HepG2 (cell line): ENCODE measurements at regions not wholly inside any gene's neighbourhood (a gene's known extent, or its start where the extent isn't known, plus 50 kb on each side); places are given as distances from the start of the nearest gene placed in this dataset.

Experiments
- ARNTL ChIP-seq: sonication (generic); formaldehyde crosslinking; IDR thresholded peaks from 2 replicates; pipeline ENCODE4 v1.4.0; 2020; ENCODE audit warnings: mild to moderate bottlenecking, missing genetic modification reagents
- HMG20B ChIP-seq: conservative IDR thresholded peaks from 2 replicates; pipeline ENCODE4 v1.6.1; 2016; ENCODE audit warnings: missing genetic modification reagents, missing compliant biosample characterization
- HOXD1 ChIP-seq: sonication (generic); formaldehyde crosslinking; IDR thresholded peaks from 2 replicates; pipeline ENCODE4 v1.5.0; 2020; ENCODE audit warnings: missing genetic modification reagents
- JUN ChIP-seq: sonication (generic); formaldehyde crosslinking; IDR thresholded peaks from 2 replicates; pipeline ENCODE4 v1.4.0; 2020; ENCODE audit warnings: mild to moderate bottlenecking, missing genetic modification reagents
- TCF12 ChIP-seq, 2 experiments: fragments of 450-650 bp in 1 of 2; sonication (generic) in 1 of 2; formaldehyde crosslinking in 1 of 2; IDR thresholded peaks; 2 replicates each; pipeline versions ENCODE4 v1.6.1 to v1.8.0; 2017 to 2022; ENCODE audit warnings: antibody characterized with exemption in 1 of 2, mild to moderate bottlenecking in 1 of 2, missing genetic modification reagents in 1 of 2, moderate library complexity in 1 of 2
- ZBTB3 ChIP-seq: sonication (generic); formaldehyde crosslinking; IDR thresholded peaks from 2 replicates; pipeline ENCODE4 v1.4.0; 2020; ENCODE audit warnings: low read depth, mild to moderate bottlenecking, moderate library complexity, missing genetic modification reagents, borderline replicate concordance
- ZFP37 ChIP-seq: sonication (generic); formaldehyde crosslinking; IDR thresholded peaks from 2 replicates; pipeline ENCODE4 v1.4.0; 2020; ENCODE audit warnings: missing genetic modification reagents, borderline replicate concordance
- ZNF292 ChIP-seq: sonication (generic); formaldehyde crosslinking; IDR thresholded peaks from 2 replicates; pipeline ENCODE4 v1.8.1; 2022; ENCODE audit warnings: mild to moderate bottlenecking, low read depth, missing genetic modification reagents, borderline replicate concordance
- ZNF792 ChIP-seq: IDR thresholded peaks from 2 replicates; pipeline ENCODE4 v1.6.1; 2016
- TF ChIP-seq, protein P1 (sequence below): sonication (generic); formaldehyde crosslinking; IDR thresholded peaks from 2 replicates; pipeline ENCODE4 v1.9.0; 2022; ENCODE audit warnings: missing genetic modification reagents, mild to moderate bottlenecking, borderline replicate concordance
- TF ChIP-seq, protein P2 (sequence below): sonication (generic); formaldehyde crosslinking; conservative IDR thresholded peaks from 2 replicates; pipeline ENCODE4 v1.4.0; 2020; ENCODE audit warnings: missing genetic modification reagents
- TF ChIP-seq, protein P3 (sequence below): sonication (generic); formaldehyde crosslinking; IDR thresholded peaks from 2 replicates; pipeline ENCODE4 v1.4.0; 2020; ENCODE audit warnings: missing genetic modification reagents
- TF ChIP-seq, protein P4 (sequence below): sonication (generic); formaldehyde crosslinking; IDR thresholded peaks from 2 replicates; pipeline ENCODE4 v1.4.0; 2020; ENCODE audit warnings: low read depth, mild to moderate bottlenecking, missing genetic modification reagents
- TF ChIP-seq, protein P5 (sequence below): IDR thresholded peaks from 2 replicates; pipeline ENCODE4 v1.6.1; 2018; ENCODE audit warnings: missing genetic modification reagents, mild to moderate bottlenecking, missing compliant biosample characterization
- TF ChIP-seq, protein P6 (sequence below): sonication (generic); formaldehyde crosslinking; IDR thresholded peaks from 2 replicates; pipeline ENCODE4 v1.5.0; 2020; ENCODE audit warnings: mild to moderate bottlenecking, missing genetic modification reagents, borderline replicate concordance

DNA sequence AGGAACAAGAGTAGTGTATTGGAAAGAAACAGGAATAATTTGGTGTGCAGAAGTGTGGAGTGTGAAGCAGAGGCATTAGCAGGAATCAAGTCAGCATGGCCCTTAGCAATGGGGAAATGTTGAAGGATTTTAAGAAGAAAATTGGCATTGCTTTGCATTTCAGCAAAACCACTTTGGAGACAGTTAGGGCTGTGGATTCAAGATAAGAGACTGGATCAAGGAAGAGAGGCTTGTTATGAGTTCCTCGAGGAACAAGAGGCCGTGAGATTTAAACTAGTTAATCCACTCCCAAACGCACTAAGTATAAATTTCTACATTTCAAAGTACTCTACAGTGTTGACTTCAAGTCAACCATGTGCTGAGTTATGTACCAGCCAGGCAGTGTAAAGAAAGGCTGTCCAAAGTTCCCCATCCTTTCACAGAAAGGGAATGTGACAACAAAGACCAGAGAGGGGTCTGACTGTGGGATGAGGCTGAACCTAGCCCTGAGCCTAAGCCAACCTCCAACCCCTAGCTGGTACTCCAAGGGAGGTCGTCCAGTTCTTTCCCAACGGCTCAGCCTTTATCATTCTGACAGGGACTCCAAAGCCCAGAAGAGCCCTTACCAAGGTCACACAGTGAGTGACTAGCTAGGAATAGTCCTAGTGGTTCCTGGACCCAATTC lies 91.2 kb upstream of the BMP4 start (continued):
- TF ChIP-seq ARNTL (CRISPR knock-in tag) (peak; percentile 79; the same call in 1 of the 2 replicates), TCF12 (IDR thresholded peaks at IDR 0.05) (no peak), TCF12 (CRISPR knock-in tag; IDR thresholded peaks at IDR 0.05) (no peak), ZNF292 (CRISPR knock-in tag) (peak; percentile 68; the same call in 1 of the 2 replicates), HOXD1 (peak; percentile 38; the same call in 1 of the 2 replicates), ZNF792 (CRISPR knock-in tag) (peak; percentile 82; the same call in 1 of the 2 replicates), JUN (CRISPR knock-in tag) (no peak), ZBTB3 (no peak), ZFP37 (CRISPR knock-in tag) (peak; percentile 73; the same call in 1 of the 2 replicates), HMG20B (CRISPR knock-in tag) (no peak; the same call in 1 of the 2 replicates)
- TF ChIP-seq, protein P1, sequence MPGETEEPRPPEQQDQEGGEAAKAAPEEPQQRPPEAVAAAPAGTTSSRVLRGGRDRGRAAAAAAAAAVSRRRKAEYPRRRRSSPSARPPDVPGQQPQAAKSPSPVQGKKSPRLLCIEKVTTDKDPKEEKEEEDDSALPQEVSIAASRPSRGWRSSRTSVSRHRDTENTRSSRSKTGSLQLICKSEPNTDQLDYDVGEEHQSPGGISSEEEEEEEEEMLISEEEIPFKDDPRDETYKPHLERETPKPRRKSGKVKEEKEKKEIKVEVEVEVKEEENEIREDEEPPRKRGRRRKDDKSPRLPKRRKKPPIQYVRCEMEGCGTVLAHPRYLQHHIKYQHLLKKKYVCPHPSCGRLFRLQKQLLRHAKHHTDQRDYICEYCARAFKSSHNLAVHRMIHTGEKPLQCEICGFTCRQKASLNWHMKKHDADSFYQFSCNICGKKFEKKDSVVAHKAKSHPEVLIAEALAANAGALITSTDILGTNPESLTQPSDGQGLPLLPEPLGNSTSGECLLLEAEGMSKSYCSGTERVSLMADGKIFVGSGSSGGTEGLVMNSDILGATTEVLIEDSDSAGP (CRISPR knock-in tag), result no peak
- TF ChIP-seq, protein P2, sequence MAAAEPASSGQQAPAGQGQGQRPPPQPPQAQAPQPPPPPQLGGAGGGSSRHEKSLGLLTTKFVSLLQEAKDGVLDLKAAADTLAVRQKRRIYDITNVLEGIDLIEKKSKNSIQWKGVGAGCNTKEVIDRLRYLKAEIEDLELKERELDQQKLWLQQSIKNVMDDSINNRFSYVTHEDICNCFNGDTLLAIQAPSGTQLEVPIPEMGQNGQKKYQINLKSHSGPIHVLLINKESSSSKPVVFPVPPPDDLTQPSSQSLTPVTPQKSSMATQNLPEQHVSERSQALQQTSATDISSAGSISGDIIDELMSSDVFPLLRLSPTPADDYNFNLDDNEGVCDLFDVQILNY (CRISPR knock-in tag), result no peak
- TF ChIP-seq, protein P3, sequence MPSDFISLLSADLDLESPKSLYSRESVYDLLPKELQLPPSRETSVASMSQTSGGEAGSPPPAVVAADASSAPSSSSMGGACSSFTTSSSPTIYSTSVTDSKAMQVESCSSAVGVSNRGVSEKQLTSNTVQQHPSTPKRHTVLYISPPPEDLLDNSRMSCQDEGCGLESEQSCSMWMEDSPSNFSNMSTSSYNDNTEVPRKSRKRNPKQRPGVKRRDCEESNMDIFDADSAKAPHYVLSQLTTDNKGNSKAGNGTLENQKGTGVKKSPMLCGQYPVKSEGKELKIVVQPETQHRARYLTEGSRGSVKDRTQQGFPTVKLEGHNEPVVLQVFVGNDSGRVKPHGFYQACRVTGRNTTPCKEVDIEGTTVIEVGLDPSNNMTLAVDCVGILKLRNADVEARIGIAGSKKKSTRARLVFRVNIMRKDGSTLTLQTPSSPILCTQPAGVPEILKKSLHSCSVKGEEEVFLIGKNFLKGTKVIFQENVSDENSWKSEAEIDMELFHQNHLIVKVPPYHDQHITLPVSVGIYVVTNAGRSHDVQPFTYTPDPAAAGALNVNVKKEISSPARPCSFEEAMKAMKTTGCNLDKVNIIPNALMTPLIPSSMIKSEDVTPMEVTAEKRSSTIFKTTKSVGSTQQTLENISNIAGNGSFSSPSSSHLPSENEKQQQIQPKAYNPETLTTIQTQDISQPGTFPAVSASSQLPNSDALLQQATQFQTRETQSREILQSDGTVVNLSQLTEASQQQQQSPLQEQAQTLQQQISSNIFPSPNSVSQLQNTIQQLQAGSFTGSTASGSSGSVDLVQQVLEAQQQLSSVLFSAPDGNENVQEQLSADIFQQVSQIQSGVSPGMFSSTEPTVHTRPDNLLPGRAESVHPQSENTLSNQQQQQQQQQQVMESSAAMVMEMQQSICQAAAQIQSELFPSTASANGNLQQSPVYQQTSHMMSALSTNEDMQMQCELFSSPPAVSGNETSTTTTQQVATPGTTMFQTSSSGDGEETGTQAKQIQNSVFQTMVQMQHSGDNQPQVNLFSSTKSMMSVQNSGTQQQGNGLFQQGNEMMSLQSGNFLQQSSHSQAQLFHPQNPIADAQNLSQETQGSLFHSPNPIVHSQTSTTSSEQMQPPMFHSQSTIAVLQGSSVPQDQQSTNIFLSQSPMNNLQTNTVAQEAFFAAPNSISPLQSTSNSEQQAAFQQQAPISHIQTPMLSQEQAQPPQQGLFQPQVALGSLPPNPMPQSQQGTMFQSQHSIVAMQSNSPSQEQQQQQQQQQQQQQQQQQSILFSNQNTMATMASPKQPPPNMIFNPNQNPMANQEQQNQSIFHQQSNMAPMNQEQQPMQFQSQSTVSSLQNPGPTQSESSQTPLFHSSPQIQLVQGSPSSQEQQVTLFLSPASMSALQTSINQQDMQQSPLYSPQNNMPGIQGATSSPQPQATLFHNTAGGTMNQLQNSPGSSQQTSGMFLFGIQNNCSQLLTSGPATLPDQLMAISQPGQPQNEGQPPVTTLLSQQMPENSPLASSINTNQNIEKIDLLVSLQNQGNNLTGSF (CRISPR knock-in tag), result no peak
- TF ChIP-seq, protein P4, sequence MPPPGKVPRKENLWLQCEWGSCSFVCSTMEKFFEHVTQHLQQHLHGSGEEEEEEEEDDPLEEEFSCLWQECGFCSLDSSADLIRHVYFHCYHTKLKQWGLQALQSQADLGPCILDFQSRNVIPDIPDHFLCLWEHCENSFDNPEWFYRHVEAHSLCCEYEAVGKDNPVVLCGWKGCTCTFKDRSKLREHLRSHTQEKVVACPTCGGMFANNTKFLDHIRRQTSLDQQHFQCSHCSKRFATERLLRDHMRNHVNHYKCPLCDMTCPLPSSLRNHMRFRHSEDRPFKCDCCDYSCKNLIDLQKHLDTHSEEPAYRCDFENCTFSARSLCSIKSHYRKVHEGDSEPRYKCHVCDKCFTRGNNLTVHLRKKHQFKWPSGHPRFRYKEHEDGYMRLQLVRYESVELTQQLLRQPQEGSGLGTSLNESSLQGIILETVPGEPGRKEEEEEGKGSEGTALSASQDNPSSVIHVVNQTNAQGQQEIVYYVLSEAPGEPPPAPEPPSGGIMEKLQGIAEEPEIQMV, result no peak
- TF ChIP-seq, protein P5, sequence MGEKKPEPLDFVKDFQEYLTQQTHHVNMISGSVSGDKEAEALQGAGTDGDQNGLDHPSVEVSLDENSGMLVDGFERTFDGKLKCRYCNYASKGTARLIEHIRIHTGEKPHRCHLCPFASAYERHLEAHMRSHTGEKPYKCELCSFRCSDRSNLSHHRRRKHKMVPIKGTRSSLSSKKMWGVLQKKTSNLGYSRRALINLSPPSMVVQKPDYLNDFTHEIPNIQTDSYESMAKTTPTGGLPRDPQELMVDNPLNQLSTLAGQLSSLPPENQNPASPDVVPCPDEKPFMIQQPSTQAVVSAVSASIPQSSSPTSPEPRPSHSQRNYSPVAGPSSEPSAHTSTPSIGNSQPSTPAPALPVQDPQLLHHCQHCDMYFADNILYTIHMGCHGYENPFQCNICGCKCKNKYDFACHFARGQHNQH, result peak; percentile 80; the same call in 1 of the 2 replicates
- TF ChIP-seq, protein P6, sequence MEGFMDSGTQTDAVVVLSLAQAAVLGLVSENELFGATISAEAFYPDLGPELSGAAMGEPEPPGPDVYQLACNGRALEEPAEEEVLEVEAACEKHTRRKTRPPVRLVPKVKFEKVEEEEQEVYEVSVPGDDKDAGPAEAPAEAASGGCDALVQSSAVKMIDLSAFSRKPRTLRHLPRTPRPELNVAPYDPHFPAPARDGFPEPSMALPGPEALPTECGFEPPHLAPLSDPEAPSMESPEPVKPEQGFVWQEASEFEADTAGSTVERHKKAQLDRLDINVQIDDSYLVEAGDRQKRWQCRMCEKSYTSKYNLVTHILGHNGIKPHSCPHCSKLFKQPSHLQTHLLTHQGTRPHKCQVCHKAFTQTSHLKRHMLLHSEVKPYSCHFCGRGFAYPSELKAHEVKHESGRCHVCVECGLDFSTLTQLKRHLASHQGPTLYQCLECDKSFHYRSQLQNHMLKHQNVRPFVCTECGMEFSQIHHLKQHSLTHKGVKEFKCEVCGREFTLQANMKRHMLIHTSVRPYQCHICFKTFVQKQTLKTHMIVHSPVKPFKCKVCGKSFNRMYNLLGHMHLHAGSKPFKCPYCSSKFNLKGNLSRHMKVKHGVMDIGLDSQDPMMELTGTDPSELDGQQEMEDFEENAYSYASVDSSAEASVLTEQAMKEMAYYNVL (CRISPR knock-in tag), result peak; percentile 64; the same call in 1 of the 2 replicates
